Fibroblast of lung (primary cell): ENCODE measurements at regions not wholly inside any gene's neighbourhood (a gene's known extent, or its start where the extent isn't known, plus 50 kb on each side); places are given as distances from the start of the nearest gene placed in this dataset.

Experiments
- EZH2 ChIP-seq: IDR thresholded peaks from 2 replicates; pipeline ENCODE4 v1.5.1; 2012; ENCODE audit warnings: low read length, control low read depth, mild to moderate bottlenecking; ENCODE audit errors: missing control alignments
- TF ChIP-seq, protein P1 (sequence below), 2 donors: IDR thresholded peaks in 1 of 2; conservative IDR thresholded peaks in 1 of 2; 1 replicate in 1 of 2; 2 replicates in 1 of 2; pipeline ENCODE4 v1.5.1; 2011 to 2012; ENCODE audit warnings: low read length in 2 of 2, control low read depth in 1 of 2, inconsistent platforms in 1 of 2, low read depth in 1 of 2, mild to moderate bottlenecking in 1 of 2

- TF ChIP-seq, protein P1, sequence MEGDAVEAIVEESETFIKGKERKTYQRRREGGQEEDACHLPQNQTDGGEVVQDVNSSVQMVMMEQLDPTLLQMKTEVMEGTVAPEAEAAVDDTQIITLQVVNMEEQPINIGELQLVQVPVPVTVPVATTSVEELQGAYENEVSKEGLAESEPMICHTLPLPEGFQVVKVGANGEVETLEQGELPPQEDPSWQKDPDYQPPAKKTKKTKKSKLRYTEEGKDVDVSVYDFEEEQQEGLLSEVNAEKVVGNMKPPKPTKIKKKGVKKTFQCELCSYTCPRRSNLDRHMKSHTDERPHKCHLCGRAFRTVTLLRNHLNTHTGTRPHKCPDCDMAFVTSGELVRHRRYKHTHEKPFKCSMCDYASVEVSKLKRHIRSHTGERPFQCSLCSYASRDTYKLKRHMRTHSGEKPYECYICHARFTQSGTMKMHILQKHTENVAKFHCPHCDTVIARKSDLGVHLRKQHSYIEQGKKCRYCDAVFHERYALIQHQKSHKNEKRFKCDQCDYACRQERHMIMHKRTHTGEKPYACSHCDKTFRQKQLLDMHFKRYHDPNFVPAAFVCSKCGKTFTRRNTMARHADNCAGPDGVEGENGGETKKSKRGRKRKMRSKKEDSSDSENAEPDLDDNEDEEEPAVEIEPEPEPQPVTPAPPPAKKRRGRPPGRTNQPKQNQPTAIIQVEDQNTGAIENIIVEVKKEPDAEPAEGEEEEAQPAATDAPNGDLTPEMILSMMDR (conservative IDR thresholded peaks at IDR 0.05 in 1 of 2, IDR thresholded peaks at IDR 0.05 in 1 of 2; ENCODE audit: low read depth in 1 of 2, low read length in 2 of 2): no peak
- TF ChIP-seq EZH2: no peak
Measured at GRCh38 chr5:117652036-117652957, 1077.7 kb upstream of the SEMA6A start.
